ENCODE measurements at regions not wholly inside any gene's neighbourhood (a gene's known extent, or its start where the extent isn't known, plus 50 kb on each side); places are given as distances from the start of the nearest gene placed in this dataset.

- TF ChIP-seq, protein P1, sequence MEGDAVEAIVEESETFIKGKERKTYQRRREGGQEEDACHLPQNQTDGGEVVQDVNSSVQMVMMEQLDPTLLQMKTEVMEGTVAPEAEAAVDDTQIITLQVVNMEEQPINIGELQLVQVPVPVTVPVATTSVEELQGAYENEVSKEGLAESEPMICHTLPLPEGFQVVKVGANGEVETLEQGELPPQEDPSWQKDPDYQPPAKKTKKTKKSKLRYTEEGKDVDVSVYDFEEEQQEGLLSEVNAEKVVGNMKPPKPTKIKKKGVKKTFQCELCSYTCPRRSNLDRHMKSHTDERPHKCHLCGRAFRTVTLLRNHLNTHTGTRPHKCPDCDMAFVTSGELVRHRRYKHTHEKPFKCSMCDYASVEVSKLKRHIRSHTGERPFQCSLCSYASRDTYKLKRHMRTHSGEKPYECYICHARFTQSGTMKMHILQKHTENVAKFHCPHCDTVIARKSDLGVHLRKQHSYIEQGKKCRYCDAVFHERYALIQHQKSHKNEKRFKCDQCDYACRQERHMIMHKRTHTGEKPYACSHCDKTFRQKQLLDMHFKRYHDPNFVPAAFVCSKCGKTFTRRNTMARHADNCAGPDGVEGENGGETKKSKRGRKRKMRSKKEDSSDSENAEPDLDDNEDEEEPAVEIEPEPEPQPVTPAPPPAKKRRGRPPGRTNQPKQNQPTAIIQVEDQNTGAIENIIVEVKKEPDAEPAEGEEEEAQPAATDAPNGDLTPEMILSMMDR (IDR thresholded peaks at IDR 0.05; ENCODE audit: low read depth, low read length) = no peak
- TF ChIP-seq POLR2A (IDR thresholded peaks at IDR 0.05; ENCODE audit: extremely low read depth, insufficient read length) (no peak), MAX (IDR thresholded peaks at IDR 0.05; ENCODE audit: low read depth, low read length) (no peak), MYC (IDR thresholded peaks at IDR 0.05; ENCODE audit: low read depth, low read length) (no peak)
These were observed 132.1 kb upstream of the PAX6 start for GRCh38 chr11:31943056-31943780.

Measured in NB4 (cell line).